Adrenal gland (tissue), 5 donors: ENCODE measurements at regions not wholly inside any gene's neighbourhood (a gene's known extent, or its start where the extent isn't known, plus 50 kb on each side); places are given as distances from the start of the nearest gene placed in this dataset.

Source experiments
- CTCF ChIP-seq, 6 experiments: fragments of 450-650 bp in 4 of 6; fragments of 200-600 bp in 2 of 6; sonication (generic) in 1 of 6; IDR thresholded peaks; 1 replicate in 5 of 6; 2 replicates in 1 of 6; pipeline versions ENCODE4 v1.5.1 to v1.8.0; 2016 to 2021; ENCODE audit warnings: antibody characterized with exemption in 6 of 6, mild to moderate bottlenecking in 2 of 6, moderate library complexity in 1 of 6
- POLR2A ChIP-seq, 2 donors: fragments of 450-650 bp; IDR thresholded peaks; one replicate each; pipeline ENCODE4 v1.6.1; 2017; ENCODE audit warnings: antibody characterized with exemption in 2 of 2, mild to moderate bottlenecking in 2 of 2, moderate library complexity in 1 of 2
- donor health status: DM: no; HTN: no; CAD: no.

- TF ChIP-seq CTCF (IDR thresholded peaks at IDR 0.05), result no peak
- no peak for TF ChIP-seq POLR2A (IDR thresholded peaks at IDR 0.05)
These were observed 106.0 kb upstream of the COPS8 start for GRCh38 chr2:236979664-236980063.
